ENCODE measurements at regions not wholly inside any gene's neighbourhood (a gene's known extent, or its start where the extent isn't known, plus 50 kb on each side); places are given as distances from the start of the nearest gene placed in this dataset.
"Not testable (repeated sequence)": the region's sequence is repeated elsewhere in the genome, so short reads cannot be mapped to it uniquely, and the experiment has no call there.

DNA sequence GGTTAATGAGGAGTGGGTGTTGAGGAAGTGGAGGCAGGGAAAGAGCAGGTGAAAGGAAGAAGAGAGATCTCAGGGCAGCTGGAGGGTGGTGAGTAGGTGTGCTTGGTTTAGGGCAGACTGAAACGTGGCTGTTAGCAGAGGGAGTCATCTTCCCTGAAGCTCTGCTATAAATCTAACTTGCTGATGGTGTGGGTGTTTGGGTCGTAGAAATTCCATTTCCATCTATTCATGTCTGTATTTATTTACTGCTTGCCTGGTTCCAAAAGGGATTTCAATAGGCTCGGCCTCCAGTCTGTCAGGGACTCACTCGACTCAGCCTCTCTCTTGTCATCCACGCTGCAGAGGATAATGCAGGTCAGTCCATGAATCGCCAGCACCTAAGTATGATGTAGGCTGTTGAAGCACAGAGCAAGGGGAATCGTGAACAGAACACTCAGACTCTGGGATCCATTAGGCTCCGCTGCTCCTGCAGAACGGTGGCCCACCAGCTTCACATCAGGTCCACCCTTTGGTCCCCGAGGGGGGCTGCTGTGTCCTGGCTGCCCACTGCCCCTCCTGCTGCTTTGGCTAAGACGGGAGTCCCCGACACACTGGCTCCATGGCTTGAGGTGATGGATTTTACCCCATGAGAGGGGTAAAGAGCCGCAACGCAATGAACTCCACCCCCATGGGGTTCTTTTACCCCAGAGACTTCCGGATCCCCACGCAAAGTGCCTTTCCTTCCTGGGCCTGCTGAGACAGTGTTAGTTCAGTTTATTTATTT lies 156.2 kb downstream of the RHOU start:
- Histone ChIP-seq H3K9me3 (ENCODE audit: insufficient read depth, low read depth, low read length) (no peaks in the 10 kb centered on the region), H3K27ac (ENCODE audit: low read length) (no peak overlapping the region), H3K27me3 (ENCODE audit: insufficient read depth, low read length) (no peaks in the 10 kb centered on the region), H3K4me1 (ENCODE audit: insufficient read depth, low read length) (no peaks in the 10 kb centered on the region), H3K9ac (ENCODE audit: low read depth, low read length) (no peak overlapping the region), H3K36me3 (ENCODE audit: insufficient read depth, low read depth, low read length) (no peaks in the 10 kb centered on the region), H3K4me3 (ENCODE audit: low read length) (no peak overlapping the region)

DNA sequence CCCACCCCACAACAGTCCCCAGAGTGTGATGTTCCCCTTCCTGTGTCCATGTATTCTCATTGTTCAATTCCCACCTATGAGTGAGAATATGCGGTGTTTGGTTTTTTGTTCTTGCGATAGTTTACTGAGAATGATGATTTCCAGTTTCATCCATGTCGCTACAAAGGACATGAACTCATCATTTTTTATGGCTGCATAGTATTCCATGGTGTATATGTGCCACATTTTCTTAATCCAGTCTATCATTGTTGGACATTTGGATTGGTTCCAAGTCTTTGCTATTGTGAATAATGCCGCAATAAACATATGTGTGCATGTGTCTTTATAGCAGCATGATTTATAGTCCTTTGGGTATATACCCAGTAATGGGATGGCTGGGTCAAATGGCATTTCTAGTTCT lies 156.9 kb downstream of the RHOU start:
- H3K4me3 ChIP-seq (ENCODE audit: low read length); H3K4me1 ChIP-seq (ENCODE audit: insufficient read depth, low read length); H3K9ac ChIP-seq (ENCODE audit: low read depth, low read length); H3K9me3 ChIP-seq (ENCODE audit: insufficient read depth, low read depth, low read length); H3K27ac ChIP-seq (ENCODE audit: low read length); H3K36me3 ChIP-seq (ENCODE audit: insufficient read depth, low read depth, low read length); H3K27me3 ChIP-seq (ENCODE audit: insufficient read depth, low read length): not testable (repeated sequence)

DNA sequence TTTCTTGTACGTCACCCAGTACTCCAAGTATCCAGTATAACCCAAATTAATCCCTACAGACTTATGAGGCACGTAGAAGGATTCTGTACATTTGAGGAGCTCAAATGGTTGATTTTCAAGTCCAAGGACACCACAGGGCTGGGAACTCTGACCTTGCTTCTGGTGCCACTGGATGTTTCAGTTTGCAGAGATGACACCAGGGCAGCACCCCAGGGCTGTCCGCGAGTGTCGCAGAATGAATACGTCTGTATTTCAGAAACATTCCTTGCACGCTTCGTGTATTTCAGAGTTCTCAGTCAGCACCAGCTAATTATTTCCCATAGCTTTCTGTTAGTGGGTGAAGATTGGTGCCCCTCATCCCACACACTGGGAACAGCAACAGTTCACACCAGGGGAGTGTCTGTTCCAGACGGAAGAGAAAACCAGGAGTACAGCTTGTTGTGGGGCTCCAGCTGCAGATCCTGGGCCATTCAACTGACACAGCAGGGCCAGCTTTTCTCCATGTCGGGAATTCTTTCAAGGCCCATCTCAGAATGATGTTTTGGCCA lies 159.2 kb downstream of the RHOU start:
- Histone ChIP-seq H3K27ac (ENCODE audit: low read length) (no peak overlapping the region), H3K36me3 (ENCODE audit: insufficient read depth, low read depth, low read length) (no peaks in the 10 kb centered on the region), H3K4me1 (ENCODE audit: insufficient read depth, low read length) (no peaks in the 10 kb centered on the region), H3K27me3 (ENCODE audit: insufficient read depth, low read length) (no peaks in the 10 kb centered on the region), H3K9ac (ENCODE audit: low read depth, low read length) (no peak overlapping the region), H3K4me3 (ENCODE audit: low read length) (no peak overlapping the region), H3K9me3 (ENCODE audit: insufficient read depth, low read depth, low read length) (no peaks in the 10 kb centered on the region)

DNA sequence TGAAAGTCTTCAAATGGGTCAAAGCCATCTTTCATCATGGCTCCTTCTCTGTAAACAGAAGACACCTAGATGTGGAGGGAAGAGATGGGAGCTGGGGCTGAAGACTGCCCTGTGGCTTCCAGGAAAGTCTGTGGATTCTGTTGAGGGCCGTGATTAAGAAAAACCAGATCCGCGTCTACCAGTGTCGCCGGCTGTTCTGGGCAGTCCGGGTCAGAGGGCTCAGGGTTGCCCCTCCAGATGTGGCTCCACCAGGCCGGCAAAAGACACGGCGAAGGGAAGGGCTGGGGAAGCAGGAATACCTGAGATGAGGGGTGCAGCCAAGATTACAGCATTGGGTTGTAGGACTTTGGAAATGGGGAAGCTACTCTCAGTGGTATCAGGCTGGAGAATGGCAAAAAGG lies 162.6 kb downstream of the RHOU start:
- no peaks in the 10 kb centered on the region for H3K27me3 ChIP-seq (ENCODE audit: insufficient read depth, low read length)
- no peaks in the 10 kb centered on the region for H3K36me3 ChIP-seq (ENCODE audit: insufficient read depth, low read depth, low read length)
- H3K4me3 ChIP-seq (ENCODE audit: low read length): no peak overlapping the region
- H3K4me1 ChIP-seq (ENCODE audit: insufficient read depth, low read length): peaks cover 4% of the 10 kb centered on the region; the same call in 1 of the 2 replicates
- no peaks in the 10 kb centered on the region for H3K9me3 ChIP-seq (ENCODE audit: insufficient read depth, low read depth, low read length)
- no peak overlapping the region for H3K27ac ChIP-seq (ENCODE audit: low read length)
- no peak overlapping the region for H3K9ac ChIP-seq (ENCODE audit: low read depth, low read length)

DNA sequence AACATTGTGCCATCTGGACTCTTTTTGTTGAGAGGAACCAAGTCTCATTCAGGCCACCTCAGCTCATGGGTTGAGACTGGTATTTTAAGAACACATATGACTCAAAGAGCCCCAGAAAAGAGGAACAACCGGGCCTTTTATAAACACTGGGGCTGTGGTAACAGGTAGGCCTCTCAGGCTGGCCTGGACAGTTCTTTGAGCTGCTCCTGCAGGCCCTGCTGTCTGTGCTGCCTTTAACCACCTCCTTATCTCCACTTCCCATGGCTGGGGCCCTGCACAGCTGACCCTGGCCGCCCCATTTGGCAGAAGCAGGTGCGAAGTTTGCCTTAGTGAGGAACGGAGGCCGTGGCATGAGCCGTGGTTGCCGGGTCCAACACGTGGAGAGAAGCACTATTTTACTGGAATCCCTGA lies 163.3 kb downstream of the RHOU start:
- Histone ChIP-seq H3K27ac (ENCODE audit: low read length) (no peak overlapping the region), H3K9ac (ENCODE audit: low read depth, low read length) (no peak overlapping the region)

DNA sequence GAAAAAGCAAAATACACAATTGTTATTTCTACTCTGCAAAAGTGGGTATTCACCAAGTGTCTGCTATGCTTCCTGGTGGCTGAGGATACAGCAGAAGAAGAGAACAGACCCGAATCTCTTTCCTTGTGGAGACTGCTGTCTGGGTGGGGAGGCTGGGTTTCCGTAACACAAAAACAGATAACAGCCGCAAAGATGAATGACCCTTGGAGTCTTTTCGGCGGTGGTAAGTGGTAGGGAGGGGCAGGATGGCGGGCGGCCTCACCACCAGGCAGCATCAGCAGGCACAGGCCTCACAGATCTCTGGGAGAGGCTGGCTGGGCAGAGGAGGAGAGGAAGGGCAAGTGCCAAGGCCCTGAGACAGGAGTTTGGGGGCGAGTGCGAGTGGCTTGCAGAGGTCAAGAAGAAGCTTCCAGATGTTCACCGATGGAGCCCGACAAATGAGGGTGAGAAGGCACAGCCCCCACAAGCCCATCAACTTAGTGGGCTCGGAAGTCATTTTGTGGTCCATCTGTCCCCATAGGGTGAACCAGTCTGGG lies 164.2 kb downstream of the RHOU start:
- H3K36me3 ChIP-seq (ENCODE audit: insufficient read depth, low read depth, low read length): no peaks in the 10 kb centered on the region
- H3K27ac ChIP-seq (ENCODE audit: low read length): no peak overlapping the region
- peaks cover 4% of the 10 kb centered on the region; the same call in 1 of the 2 replicates for H3K4me1 ChIP-seq (ENCODE audit: insufficient read depth, low read length)
- H3K27me3 ChIP-seq (ENCODE audit: insufficient read depth, low read length): no peaks in the 10 kb centered on the region
- H3K4me3 ChIP-seq (ENCODE audit: low read length): no peak overlapping the region
- H3K9me3 ChIP-seq (ENCODE audit: insufficient read depth, low read depth, low read length): no peaks in the 10 kb centered on the region
- no peak overlapping the region for H3K9ac ChIP-seq (ENCODE audit: low read depth, low read length)

More for the DNA sequence above, 163.3 kb downstream of the RHOU start:
- no peaks in the 10 kb centered on the region for H3K9me3 ChIP-seq (ENCODE audit: insufficient read depth, low read depth, low read length)
- peaks cover 4% of the 10 kb centered on the region; the same call in 1 of the 2 replicates for H3K4me1 ChIP-seq (ENCODE audit: insufficient read depth, low read length)
- no peaks in the 10 kb centered on the region for H3K36me3 ChIP-seq (ENCODE audit: insufficient read depth, low read depth, low read length)
- H3K27me3 ChIP-seq (ENCODE audit: insufficient read depth, low read length): no peaks in the 10 kb centered on the region
- no peak overlapping the region for H3K4me3 ChIP-seq (ENCODE audit: low read length)

DNA sequence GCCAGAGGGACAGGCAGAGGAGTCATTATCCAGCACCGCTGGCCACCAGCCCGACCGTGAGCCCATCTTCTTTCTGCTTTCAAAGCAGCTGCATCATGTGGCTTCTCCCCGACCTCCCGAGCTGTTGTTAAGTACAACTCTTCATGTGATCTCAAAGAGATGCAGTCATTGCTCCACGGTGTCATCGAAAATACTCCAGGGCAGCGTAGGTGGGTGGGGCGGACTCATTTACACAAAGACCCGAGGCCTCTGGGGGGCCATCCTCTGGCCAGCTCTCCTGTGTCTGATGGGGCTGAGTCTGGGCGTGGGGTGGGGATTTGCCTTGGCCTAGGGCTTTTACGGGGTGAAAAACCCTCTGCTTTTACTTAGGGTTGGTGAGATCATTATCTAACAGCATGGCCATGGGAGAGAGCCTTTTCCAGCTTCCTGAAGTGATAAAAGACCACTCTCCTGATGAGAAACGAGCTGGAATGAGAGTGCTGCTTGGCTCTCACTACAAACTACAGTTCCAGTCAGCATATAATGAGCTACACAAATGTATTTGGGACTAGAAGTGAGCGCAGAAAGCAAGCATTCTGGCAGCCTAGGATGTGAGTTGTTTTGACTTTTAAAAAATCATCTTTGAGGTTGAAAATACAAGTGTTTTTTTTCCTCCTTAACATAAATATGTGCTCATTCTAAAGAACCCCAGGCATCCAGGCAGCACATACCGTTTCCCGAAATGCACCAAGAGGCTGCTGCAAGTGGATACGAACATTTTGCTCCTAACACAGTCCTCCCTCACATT lies 165.0 kb downstream of the RHOU start:
- Histone ChIP-seq H3K4me3 (ENCODE audit: low read length) (no peak overlapping the region), H3K27ac (ENCODE audit: low read length) (no peak overlapping the region), H3K36me3 (ENCODE audit: insufficient read depth, low read depth, low read length) (no peaks in the 10 kb centered on the region), H3K9ac (ENCODE audit: low read depth, low read length) (no peak overlapping the region), H3K27me3 (ENCODE audit: insufficient read depth, low read length) (no peaks in the 10 kb centered on the region), H3K9me3 (ENCODE audit: insufficient read depth, low read depth, low read length) (no peaks in the 10 kb centered on the region), H3K4me1 (ENCODE audit: insufficient read depth, low read length) (peaks cover 4% of the 10 kb centered on the region; the same call in 1 of the 2 replicates)

DNA sequence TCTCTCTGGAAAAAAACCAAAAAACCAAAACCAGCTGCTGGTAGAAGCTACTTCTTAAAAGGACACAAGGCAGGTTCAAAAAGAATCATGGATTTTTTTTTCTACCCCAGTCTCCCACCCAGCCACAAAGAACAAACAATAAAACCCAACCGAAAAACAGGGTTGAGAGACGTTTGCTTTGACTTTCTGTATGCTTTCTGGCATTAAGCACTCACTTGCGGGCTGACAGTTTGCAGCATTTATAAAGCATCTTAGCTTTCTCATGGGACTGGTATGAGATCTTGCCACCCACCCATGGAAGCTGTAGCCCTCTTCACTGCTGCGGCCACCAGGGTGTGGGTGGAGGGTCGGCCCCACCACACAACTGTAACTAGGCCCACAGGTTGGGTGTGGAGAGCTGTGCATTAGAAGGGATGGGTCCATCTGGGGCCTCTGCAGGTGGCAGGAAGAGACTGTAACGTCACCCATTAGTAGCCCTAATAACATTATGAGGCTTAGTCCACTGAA lies 165.7 kb downstream of the RHOU start:
- H3K27ac ChIP-seq (ENCODE audit: low read length): no peak overlapping the region
- H3K4me3 ChIP-seq (ENCODE audit: low read length): no peak overlapping the region
- H3K4me1 ChIP-seq (ENCODE audit: insufficient read depth, low read length): peaks cover 4% of the 10 kb centered on the region; the same call in 1 of the 2 replicates
- H3K27me3 ChIP-seq (ENCODE audit: insufficient read depth, low read length): no peaks in the 10 kb centered on the region
- H3K9me3 ChIP-seq (ENCODE audit: insufficient read depth, low read depth, low read length): no peaks in the 10 kb centered on the region
- H3K9ac ChIP-seq (ENCODE audit: low read depth, low read length): no peak overlapping the region
- no peaks in the 10 kb centered on the region for H3K36me3 ChIP-seq (ENCODE audit: insufficient read depth, low read depth, low read length)

DNA sequence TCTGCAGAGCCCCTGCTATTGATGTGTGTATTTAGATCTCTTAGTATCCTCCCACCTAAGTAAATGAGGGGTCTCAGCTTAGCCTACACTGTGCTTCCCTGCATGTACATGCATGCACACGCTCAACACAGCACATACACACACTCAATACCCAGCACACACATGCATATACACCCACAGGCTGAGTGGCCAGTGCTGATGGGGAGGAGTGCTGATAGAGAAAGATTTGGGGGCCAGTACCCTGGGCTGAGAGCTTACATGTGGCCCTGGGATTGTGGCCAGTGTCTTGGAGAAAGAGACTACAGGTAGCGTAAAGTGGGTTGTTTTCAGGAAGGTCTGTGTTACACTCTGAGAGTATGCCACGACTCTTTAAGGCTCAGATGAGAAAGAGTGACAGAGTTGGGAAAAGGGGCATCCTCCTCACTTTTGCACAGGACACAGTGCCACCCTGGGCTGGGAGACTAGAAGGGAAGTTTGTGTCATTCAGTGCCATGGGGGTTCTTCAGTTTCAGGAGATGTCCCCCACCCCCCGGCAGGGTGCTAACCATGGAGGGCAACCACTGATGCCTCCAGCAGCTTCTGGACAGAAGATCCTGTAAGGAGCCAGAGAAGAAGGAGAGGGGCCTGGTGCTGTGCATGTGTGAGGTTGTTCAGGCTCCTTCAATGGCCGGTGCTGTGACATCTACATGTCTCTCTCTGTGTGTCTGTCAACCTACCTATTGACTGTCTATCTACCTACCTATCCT lies 166.8 kb downstream of the RHOU start:
- H3K36me3 ChIP-seq (ENCODE audit: insufficient read depth, low read depth, low read length): no peaks in the 10 kb centered on the region
- H3K4me1 ChIP-seq (ENCODE audit: insufficient read depth, low read length): peaks cover 4% of the 10 kb centered on the region; the same call in 1 of the 2 replicates
- no peaks in the 10 kb centered on the region for H3K27me3 ChIP-seq (ENCODE audit: insufficient read depth, low read length)
- H3K9me3 ChIP-seq (ENCODE audit: insufficient read depth, low read depth, low read length): no peaks in the 10 kb centered on the region
- no peak overlapping the region for H3K9ac ChIP-seq (ENCODE audit: low read depth, low read length)
- no peak overlapping the region for H3K27ac ChIP-seq (ENCODE audit: low read length)
- no peak overlapping the region for H3K4me3 ChIP-seq (ENCODE audit: low read length)

DNA sequence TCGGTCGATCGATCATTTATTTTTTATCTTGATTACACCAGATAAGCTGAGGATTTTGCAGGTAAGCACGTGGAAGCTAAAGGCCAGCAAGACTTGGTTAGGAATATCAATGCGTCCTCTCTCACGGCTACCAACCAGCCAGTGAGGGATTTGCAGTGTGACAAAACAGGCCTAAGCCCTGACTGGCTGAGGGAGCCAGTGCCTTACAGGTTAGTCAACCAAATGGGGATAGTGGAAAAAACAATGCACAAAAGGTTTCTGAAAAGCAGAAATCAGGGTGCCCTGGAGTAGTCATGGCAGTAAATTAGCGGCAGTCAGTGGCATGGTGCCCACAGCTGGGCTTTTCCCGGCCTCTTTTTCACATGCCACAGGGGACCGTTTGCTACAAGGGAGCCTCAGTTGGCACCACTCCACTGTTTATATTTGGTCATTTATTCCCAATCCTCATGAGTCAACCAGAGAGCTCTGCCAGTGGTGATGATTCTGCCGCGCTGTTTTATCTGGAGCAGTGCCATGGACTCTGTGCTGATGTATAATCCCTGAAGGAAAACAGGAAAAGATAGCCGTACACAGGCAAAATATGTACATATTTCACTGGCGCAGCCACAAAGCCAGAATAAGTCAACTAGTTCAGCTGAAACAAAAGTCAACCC lies 167.6 kb downstream of the RHOU start:
- no peaks in the 10 kb centered on the region for H3K27me3 ChIP-seq (ENCODE audit: insufficient read depth, low read length)
- H3K4me3 ChIP-seq (ENCODE audit: low read length): no peak overlapping the region
- H3K27ac ChIP-seq (ENCODE audit: low read length): no peak overlapping the region
- peaks cover 4% of the 10 kb centered on the region; the same call in 1 of the 2 replicates for H3K4me1 ChIP-seq (ENCODE audit: insufficient read depth, low read length)
- no peak overlapping the region for H3K9ac ChIP-seq (ENCODE audit: low read depth, low read length)
- no peaks in the 10 kb centered on the region for H3K36me3 ChIP-seq (ENCODE audit: insufficient read depth, low read depth, low read length)
- no peaks in the 10 kb centered on the region for H3K9me3 ChIP-seq (ENCODE audit: insufficient read depth, low read depth, low read length)
